NCI-H146 (cell line): ENCODE measurements at regions not wholly inside any gene's neighbourhood (a gene's known extent, or its start where the extent isn't known, plus 50 kb on each side); places are given as distances from the start of the nearest gene placed in this dataset.

Experiments
- DNase-seq: peaks from one replicate; lab custom pipeline; 2025; lab: John Stamatoyannopoulos, UW

DNA sequence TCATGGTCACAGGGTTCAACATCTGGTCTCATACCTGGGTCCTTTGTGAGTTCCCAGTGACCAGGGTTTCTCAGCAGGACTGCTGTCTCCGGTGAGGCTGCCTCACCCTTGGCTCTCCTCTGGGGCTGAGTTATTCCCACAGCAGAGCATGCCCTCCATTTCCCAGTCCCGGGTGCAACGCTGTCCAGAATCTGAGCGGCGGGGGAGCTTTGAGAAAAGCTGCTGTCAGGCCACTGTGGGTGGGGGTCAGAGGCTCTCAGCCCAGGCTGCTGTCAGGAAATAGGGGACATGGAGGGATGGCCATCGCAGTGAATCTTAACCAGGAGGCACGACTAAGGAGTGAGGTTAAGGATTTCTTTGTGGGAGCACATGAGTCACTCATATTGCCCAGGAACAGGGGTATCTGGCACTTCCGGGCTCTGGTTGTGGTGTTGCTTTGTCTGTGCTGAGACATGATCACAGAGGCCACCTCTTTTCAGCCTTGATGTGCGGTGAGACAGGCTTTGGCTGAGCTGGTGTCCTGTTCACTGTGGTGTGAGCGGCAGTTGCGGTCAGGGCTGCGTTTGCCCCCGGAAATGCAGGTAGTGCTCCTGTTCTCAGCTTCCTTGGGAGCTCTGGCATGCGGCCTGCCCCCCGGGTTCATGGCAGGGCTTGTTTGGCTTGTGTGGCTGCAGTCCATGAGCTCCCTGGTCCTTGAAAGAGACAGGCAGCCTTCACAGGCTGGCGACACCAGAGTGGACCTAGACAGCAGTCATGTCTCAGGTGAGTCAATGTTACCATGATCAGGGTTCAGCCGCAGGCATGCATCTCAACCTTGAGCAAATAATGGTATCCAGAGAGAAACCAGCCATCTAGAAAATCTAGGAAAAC, 310.7 kb upstream of the MYT1L start:
- no peak for DNase-seq

DNA sequence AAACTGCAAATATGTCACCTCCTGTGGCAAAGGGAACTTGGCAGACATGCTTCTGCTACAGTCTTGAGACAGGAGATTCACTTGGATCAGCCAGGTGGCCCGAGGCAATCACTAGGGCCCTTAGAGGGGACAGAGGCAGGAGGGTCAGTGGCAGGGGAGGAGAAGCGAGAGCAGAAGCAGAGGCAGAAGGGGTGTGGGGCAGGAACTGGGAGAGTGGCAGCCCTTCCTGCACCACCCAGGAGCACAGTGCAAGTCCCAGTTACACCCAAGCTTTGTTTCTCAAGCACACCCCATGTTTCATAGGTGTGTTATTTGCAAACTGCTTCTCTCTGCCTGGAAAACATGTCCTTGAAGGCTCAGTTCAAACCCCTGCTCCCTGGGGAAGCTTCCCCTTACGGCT, 309.7 kb upstream of the MYT1L start:
- DNase-seq = no peak

- no peak for DNase-seq
Measured at GRCh38 chr2:2640371-2640770, 309.3 kb upstream of the MYT1L start.

- no peak for DNase-seq
Measured at GRCh38 chr2:2639251-2640139, 308.4 kb upstream of the MYT1L start.

GRCh38 chr2:2638547-2639220, 307.6 kb upstream of the MYT1L start:
- DNase-seq = no peak

DNA sequence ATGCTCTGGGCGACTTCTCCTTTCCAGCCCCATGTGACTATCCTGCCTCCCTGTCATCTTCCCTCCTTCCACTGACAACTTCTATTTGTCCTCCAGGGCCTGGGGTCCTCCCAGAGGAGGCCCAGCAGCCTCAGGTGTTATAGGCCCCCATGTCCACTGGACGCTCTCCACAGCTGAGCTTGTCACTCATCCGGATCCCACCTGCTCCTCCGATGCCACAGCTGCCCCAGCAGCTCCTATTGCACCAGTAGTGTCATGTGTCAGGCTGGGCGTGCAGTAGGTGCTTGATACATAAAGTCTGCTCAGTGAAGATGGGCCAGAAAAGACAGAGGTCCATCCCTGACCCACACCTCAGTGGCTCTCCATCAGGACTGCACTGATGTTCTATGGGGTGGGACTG, 305.7 kb upstream of the MYT1L start:
- DNase-seq = no peak

DNA sequence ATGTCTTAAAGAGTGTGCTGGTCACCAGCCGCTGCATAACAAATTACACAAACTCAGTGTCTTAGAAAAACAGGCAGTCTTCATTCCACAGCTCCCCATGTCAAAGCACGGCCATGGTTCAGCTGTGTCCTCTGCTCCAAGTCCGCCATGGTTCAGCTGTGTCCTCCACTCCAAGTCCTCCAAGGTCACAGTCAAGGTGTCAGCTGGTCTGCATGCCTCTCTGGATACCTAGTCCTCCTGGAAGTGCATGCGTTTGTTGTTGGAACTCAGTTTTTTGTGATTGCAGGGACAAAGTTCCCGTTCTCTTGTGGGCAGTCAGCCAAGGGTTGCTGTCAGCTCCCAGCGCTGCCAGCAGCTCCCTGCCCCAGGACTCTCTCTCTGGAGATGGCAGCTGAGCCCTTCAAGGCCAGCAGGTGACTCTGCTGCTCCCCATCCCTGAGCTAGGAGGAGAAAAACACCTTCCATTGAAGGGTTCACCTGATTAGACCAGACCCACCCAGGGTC, 304.0 kb upstream of the MYT1L start:
- DNase-seq = no peak

GRCh38 chr2:2633017-2633416, 301.9 kb upstream of the MYT1L start:
- no peak for DNase-seq

- no peak for DNase-seq
Measured at GRCh38 chr2:2623939-2624338, 292.9 kb upstream of the MYT1L start.

DNA sequence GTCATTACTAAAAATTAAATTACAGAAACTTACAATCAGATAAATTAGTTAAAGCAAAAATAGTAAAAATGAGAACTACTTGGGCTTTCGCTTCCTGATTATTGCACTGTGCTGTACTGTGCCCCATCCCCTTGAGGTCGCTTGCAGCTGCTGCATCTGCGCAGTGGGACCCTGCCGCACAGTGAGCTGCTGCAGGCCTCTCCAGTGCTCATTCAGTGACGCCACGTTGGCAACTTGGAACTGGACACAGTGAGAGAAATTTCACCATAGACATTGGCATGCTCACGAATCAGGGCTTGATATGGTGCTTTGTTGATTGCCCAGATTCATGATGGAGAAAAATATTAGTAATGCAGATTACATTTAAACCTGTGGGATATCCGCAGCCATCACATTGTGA, 290.8 kb upstream of the MYT1L start:
- DNase-seq = no peak

DNA sequence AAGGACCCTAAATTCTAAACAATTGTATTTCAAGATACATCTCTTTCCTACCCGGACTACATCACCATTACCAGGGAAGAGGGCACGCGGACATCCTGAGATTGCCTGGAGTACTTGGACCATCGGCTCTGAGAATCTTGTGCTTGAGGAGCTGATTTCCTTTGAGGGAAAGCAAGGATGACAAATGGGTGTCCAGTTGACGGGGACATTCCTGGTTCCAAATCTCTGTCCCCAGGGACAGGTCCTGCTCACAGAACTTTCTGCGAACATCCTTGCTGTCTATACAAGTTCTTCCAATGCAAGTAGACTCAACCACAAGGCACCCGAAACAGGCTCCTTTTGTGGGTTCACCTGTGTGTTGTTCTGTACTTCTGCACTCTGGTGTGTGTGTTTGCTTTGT, 289.5 kb upstream of the MYT1L start:
- DNase-seq = no peak

- DNase-seq = no peak
Measured at GRCh38 chr2:2619995-2620394, 288.9 kb upstream of the MYT1L start.

DNA sequence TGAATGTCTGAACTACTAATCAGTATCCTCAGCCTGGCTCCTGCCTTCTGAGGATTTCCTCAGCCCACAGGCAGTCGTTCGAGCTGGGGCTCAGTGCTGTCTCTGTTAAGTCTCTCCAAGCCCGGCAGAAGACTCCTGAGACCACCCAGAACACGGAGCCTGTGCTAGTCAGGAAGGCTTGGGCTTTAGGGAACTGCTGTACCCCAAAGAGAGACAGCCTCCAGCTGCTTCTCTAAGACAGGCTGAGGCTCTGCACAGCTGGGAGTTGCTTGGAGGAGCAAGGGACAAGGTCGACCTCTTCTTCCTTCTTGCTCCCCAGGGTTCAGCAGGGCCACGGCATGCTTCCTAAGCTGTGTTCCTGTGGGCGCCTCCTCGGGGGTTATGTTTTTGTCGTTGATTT, 283.4 kb upstream of the MYT1L start:
- no peak for DNase-seq

DNA sequence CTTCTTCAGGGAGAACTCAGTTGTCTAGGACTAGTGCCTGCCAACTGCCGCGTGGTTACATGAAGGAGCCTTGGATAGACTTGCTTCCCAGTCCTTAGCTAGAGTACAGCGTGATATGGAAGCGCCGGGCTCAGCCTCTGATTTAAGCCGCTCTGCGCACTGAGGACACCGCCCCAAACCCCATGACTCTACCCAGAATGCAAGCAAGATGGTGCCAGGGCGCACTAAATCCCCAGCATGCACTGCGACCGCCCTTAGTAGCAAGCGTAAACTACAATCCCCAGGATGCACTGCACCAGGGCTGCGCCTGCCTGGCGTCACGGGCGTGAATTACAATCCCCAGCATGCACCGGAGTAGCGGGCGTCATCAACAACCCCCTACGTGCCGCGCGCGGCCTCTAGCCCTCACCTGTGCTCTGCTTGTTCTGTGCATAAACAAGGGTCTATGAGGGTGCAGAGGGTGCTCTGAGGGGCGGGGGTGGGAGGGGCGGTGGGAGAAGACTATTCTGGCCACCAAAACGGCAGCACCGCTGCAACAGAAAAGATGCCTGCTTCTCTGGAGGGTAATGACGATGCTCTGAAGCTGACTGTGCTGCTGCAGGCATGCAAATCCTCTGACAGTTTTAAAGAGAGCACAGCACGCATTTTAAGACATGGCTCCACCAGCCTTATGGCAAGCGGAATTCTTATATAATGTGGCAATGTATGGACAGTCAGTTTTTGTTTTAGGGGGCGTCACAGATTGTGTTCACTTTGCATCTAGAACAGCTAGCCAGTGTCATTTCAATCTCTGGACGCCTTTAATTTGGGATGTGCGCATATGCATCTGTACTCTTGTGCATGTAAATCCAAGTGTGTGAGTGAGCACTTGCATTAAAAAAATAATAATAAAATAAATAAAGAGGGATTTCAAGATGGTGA, 282.5 kb upstream of the MYT1L start:
- peak; percentile 99 for DNase-seq

DNA sequence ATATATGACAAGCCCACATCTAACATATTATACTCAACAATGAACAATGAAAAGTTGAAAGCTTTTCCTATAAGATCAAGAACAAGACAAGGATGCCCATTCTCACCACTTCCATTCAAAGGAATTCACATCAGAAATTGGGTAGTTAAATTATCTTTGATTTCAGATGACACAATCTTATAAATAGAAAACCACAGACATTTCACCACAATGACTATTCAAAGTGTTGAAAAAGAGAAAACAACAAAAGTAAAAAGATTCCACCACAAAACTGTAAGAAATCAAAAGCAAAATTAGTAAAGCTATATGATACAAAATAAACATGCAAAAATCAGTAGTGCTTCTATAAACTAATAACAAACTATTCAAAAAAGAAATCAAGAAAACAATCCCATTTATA, 279.7 kb upstream of the MYT1L start:
- no peak for DNase-seq

GRCh38 chr2:2600366-2600765, 269.3 kb upstream of the MYT1L start:
- DNase-seq = no peak

DNA sequence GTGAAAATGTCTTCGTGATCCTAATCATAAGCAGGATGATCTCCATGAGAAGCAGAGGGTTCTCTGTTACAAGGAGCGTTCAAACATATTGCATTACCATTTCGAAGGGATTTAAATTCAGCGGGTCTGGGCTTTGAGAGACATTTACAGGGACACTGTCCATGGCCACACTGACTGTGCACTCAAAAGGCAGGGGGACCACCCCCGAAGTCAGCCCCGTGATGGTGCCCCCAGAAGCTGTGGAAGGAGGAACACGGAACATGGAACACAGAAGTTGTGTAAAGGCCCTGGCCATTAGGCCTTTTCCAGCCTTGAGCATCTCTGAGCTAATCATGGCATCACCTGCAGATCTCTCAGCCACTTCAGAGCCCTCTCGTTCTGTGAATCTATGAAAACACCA, 268.4 kb upstream of the MYT1L start:
- no peak for DNase-seq

DNA sequence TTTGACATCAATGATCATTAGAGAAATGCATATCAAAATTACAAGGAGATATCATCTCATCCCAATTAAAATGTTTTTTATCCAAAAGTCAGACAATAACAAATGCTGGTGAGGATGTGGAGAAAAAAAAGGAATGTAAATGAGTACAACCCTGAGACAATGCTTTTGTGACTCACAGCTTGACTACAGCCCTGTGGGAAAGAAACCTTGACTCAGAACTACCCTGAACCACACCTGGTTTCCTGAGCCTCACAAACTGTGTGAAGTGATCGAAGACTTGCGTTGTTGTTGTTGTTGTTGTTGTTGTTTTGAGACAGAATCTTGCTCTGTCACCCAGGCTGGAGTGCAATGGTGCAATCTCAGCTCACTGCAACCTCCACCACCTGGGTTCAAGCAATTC, 266.6 kb upstream of the MYT1L start:
- no peak for DNase-seq

DNA sequence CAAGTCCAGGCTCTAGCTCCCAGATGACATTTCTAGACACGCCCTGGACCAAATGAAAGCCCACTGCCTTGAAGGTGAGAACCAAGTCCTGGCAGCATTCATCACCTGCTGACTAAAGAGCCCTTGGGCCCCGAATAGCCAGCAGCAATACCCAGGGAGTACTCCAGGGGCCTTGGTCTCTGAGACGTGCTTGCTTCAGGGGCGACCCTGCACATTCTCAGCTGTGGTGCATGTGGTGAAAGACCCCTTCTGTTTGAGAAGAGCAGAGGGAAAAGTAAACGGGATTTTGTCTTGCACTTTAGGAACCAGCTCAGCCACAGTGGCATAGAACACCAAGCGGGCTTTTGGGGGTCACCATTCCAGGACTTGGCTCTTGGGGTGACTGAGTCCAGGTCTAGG, 260.5 kb upstream of the MYT1L start:
- DNase-seq = no peak

DNA sequence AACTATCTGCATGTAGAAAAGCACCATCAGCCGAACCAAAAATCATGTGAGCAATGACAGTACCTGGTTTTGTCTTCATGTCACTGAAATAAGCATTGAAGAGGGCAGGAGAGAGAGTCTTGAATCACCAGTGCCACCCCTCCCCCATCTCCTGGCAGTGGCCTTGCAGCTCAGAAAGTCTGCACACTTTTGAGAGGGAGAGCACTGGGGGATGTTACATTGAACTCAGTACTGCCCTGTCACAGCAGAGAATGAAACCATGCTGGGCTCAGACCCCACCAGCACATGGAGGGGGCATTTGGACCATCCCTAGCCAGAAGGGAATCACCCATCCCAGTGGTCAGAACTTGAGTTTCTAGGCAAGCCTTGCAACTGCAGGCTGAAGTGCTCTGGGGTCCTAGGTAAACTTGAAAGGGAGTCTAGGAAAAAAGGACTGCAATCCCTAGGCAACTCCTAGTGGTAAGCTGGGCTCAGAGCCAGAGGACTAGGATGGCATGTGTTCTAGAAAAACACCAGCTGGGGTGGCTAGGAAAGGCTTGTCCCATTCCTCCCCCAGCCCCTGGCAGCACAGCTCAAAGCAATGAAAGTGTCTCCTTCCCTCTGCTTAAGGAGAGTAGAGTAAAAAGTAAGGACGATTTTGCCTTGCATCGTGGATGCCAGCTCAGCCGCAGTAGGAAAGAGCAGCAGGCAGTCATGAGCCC, 259.9 kb upstream of the MYT1L start:
- DNase-seq = no peak

- no peak for DNase-seq
Measured at GRCh38 chr2:2590141-2590540, 259.1 kb upstream of the MYT1L start.
